Panc1 (cell line): ENCODE measurements at regions not wholly inside any gene's neighbourhood (a gene's known extent, or its start where the extent isn't known, plus 50 kb on each side); places are given as distances from the start of the nearest gene placed in this dataset.

Experiments
- ATAC-seq: fragments of 200-7000 bp; cut with Tn5 transposase; 2 replicates; pipeline ENCODE4 v1.9.1; 2020; ENCODE audit warnings: mild to moderate bottlenecking, moderate library complexity
- BruUV-seq: library from RNA; stranded (reverse); fragments of 400-500 nt; replicated peaks from 2 replicates; lab custom pipeline; 2021; lab: Mats Ljungman, UMichigan
- CTCF ChIA-PET: fragments of 300-600 bp; sonication (Branson Sonifier 250); formaldehyde crosslinking; loops from one replicate; lab custom pipeline; 2022; ENCODE audit warnings: antibody characterized with exemption; lab: Charles Lee
- POLR2A ChIA-PET: fragments of 300-600 bp; sonication (Branson Sonifier 250); formaldehyde crosslinking; loops from one replicate; lab custom pipeline; 2022; ENCODE audit warnings: antibody characterized with exemption; lab: Charles Lee
- DNase-seq: peaks from one replicate; pipeline ENCODE4 v3.0.0-alpha.2; 2010; ENCODE audit warnings: low read depth, low spot score
- H3K27ac ChIP-seq: 2 replicates; pipeline ENCODE4 v1.5.1; 2011; ENCODE audit warnings: mild to moderate bottlenecking, low read length, inconsistent platforms
- H3K27me3 ChIP-seq: fragments of 200-500 bp; sonication (Bioruptor generic); 2 replicates; pipeline ENCODE4 v1.6.0; 2014; ENCODE audit warnings: low read length, inconsistent platforms; ENCODE audit not compliant: control insufficient read depth, insufficient read depth
- H3K36me3 ChIP-seq: fragments of 200-500 bp; sonication (Bioruptor generic); 2 replicates; pipeline ENCODE4 v1.5.1; 2014; ENCODE audit warnings: inconsistent platforms, mild to moderate bottlenecking, low read length, moderate library complexity; ENCODE audit not compliant: control insufficient read depth, insufficient read depth
- H3K4me1 ChIP-seq: 2 replicates; pipeline ENCODE4 v1.5.1; 2011; ENCODE audit warnings: inconsistent platforms, mild to moderate bottlenecking, low read length, moderate library complexity; ENCODE audit not compliant: control insufficient read depth, insufficient read depth
- H3K4me3 ChIP-seq, 2 experiments: 2 replicates each; pipeline ENCODE4 v1.5.1; 2011 to 2012; ENCODE audit warnings: low read depth in 2 of 2, low read length in 2 of 2, mild to moderate bottlenecking in 2 of 2, inconsistent platforms in 1 of 2, moderate library complexity in 1 of 2
- H3K9me3 ChIP-seq: fragments of 200-500 bp; sonication (Bioruptor generic); 2 replicates; pipeline ENCODE4 v1.5.1; 2014; ENCODE audit warnings: low read depth, mild to moderate bottlenecking, inconsistent platforms, low read length, moderate library complexity; ENCODE audit not compliant: control insufficient read depth, insufficient read depth
- CTCF ChIP-seq: fragments of 450-650 bp; IDR thresholded peaks from 2 replicates; pipeline ENCODE4 v1.5.1; 2017; ENCODE audit warnings: mild to moderate bottlenecking
- POLR2AphosphoS5 ChIP-seq: IDR thresholded peaks from 2 replicates; pipeline ENCODE4 v1.6.1; 2012; ENCODE audit warnings: mild to moderate bottlenecking, low read depth, low read length, moderate library complexity
- REST ChIP-seq, 2 experiments: IDR thresholded peaks; 2 replicates each; pipeline ENCODE4 v1.6.1; 2011 to 2012; ENCODE audit warnings: low read depth in 2 of 2, control low read depth in 1 of 2, low read length in 1 of 2, mild to moderate bottlenecking in 1 of 2, moderate library complexity in 1 of 2; ENCODE audit not compliant: insufficient read depth in 1 of 2
- SIN3A ChIP-seq: IDR thresholded peaks from 2 replicates; pipeline ENCODE4 v1.6.1; 2012; ENCODE audit warnings: low read depth, mild to moderate bottlenecking, low read length, moderate library complexity, borderline replicate concordance; ENCODE audit not compliant: insufficient read depth
- TCF7L2 ChIP-seq: IDR thresholded peaks from 2 replicates; pipeline ENCODE4 v1.6.1; 2011; ENCODE audit warnings: mild to moderate bottlenecking, low read depth, low read length, inconsistent platforms
- in situ Hi-C: cut with HindIII; loops from 2 replicates; pipeline ENCODE4 v1.10.0; 2016; ENCODE audit warnings: low sequenced_read_pairs, low pct_unique_long_range_greater_than_20kb
- intact Hi-C: fragments of 100-400 bp; cut with micrococcal nuclease; formaldehyde crosslinking; loops from one replicate; pipeline ENCODE4 v1.10.0; 2022; ENCODE audit not compliant: unreplicated experiment

DNA sequence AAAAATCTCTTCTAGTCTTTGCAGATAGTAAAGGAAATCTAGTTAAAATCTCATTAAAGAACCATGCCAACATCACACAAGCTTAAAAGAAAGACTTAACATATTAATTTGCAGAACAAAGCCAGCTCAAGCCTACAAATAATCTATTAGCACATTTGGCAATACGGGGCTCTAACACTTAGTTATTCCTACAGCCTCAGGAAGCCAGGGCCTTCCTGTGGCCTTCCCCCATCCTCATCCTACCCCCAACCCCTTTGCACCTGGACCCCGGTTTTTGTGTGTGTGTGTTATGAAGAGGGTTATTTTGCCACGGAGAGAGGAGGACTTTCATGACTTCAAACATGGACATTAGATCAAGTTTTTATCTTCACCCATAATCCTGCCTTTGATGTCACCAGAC lies 64.6 kb downstream of the FOXB2 start:
- H3K4me1 ChIP-seq = no peaks in the 10 kb centered on the region
- DNase-seq (no peak), ATAC-seq (no peak)
- H3K27ac ChIP-seq = no peak overlapping the region
- peaks cover 4% of the 10 kb centered on the region for H3K27me3 ChIP-seq
- POLR2A ChIA-PET = no interaction called here
- intact Hi-C loops = no loop called here
- in situ Hi-C loops = no loop called here
- H3K36me3 ChIP-seq = no peaks in the 10 kb centered on the region
- CTCF ChIA-PET = no interaction called here
- H3K9me3 ChIP-seq = no peaks in the 10 kb centered on the region
- H3K4me3 ChIP-seq = no peak overlapping the region
- TF ChIP-seq POLR2AphosphoS5 (no peak), SIN3A (no peak), TCF7L2 (no peak), CTCF (no peak), REST (IDR thresholded peaks at IDR 0.05; ENCODE audit: insufficient read depth in 1 of 2, low read depth in 2 of 2, low read length in 1 of 2) (no peak)
- no TSS peak for BruUV-seq

DNA sequence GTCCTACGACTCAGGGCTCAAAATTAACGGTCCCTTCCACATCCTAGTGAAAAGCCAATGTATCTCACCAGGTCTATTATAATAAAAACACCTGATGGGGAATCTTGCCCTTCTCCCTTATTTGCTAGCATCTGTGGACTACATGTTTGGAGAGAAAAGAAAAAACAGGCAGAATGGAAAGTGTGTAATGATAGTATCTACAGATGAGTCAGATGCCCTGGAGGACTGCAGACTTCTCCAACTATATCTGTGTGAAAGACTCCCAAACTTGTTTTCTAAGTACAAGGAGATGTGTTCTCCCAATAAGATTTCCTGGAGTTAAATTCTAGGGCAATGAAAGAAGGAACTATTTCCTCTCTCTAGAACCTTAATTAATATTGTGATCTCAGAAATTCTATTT lies 66.0 kb downstream of the FOXB2 start:
- BruUV-seq = no TSS peak
- Histone ChIP-seq H3K4me1 (no peaks in the 10 kb centered on the region), H3K27ac (no peak overlapping the region), H3K27me3 (peaks cover 4% of the 10 kb centered on the region), H3K36me3 (no peaks in the 10 kb centered on the region), H3K4me3 (no peak overlapping the region), H3K9me3 (no peaks in the 10 kb centered on the region)
- no peak for TF ChIP-seq REST (IDR thresholded peaks at IDR 0.05; ENCODE audit: insufficient read depth in 1 of 2, low read depth in 2 of 2, low read length in 1 of 2)
- no peak for TF ChIP-seq TCF7L2
- no peak for TF ChIP-seq SIN3A
- no peak for TF ChIP-seq POLR2AphosphoS5
- TF ChIP-seq CTCF = no peak
- in situ Hi-C loops (no loop called here), intact Hi-C loops (no loop called here)
- no peak for ATAC-seq
- no peak for DNase-seq
- ChIA-PET POLR2A (no interaction called here), CTCF (no interaction called here)
